GM12891 (cell line): ENCODE measurements at regions not wholly inside any gene's neighbourhood (a gene's known extent, or its start where the extent isn't known, plus 50 kb on each side); places are given as distances from the start of the nearest gene placed in this dataset.

Source experiments
- POLR2AphosphoS5 ChIP-seq: IDR thresholded peaks from 2 replicates; pipeline ENCODE4 v1.6.1; 2011; ENCODE audit warnings: low read depth, low read length, control low read depth
- POU2F2 ChIP-seq: IDR thresholded peaks from 2 replicates; pipeline ENCODE4 v1.6.1; 2011; ENCODE audit warnings: low read depth, mild to moderate bottlenecking, control low read depth, low read length, moderate library complexity

DNA sequence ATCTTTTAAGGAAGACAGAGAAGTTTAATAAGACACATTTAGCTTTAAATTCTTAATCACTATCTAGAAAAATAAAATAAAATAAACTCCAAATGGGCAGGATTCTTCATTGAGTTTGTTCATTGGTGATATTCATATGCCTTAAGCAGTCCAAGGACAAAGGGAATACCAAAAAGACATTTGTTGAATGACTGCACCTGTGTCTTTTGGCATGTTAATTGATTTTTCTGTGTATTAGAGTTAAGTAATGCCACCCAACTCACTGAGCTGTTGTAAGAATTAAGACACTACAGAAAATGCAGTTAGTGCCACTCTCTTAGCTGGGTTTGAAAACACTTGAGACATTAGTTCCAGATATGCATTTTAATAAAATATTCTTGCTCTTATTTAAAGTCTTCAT is 683.6 kb upstream of the ROBO1 start:
- no peak for TF ChIP-seq POLR2AphosphoS5
- no peak for TF ChIP-seq POU2F2
